ENCODE measurements at regions not wholly inside any gene's neighbourhood (a gene's known extent, or its start where the extent isn't known, plus 50 kb on each side); places are given as distances from the start of the nearest gene placed in this dataset.
"Not testable (repeated sequence)": the region's sequence is repeated elsewhere in the genome, so short reads cannot be mapped to it uniquely, and the experiment has no call there.

DNA sequence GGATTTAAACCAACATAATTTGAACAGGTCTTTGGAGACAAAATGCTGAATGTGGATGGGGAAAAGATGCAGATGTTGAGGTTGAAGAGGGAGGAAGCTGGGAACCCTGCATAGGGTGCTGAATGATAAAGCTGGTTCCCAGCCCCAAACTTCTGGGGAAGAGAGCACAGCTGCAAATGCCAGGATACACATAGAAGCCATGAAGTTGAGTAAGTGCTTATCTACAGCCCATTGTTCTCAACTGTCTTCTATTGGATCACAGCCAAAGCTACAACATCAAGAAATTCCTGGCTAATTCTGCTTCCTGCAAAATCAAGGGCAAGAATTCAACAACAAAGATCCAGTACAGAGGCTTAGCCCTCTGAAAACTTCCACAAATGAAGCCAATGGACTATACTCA, 779.8 kb downstream of the PRIM2 start:
- DNase-seq (ENCODE audit: low spot score): not testable (repeated sequence)

DNA sequence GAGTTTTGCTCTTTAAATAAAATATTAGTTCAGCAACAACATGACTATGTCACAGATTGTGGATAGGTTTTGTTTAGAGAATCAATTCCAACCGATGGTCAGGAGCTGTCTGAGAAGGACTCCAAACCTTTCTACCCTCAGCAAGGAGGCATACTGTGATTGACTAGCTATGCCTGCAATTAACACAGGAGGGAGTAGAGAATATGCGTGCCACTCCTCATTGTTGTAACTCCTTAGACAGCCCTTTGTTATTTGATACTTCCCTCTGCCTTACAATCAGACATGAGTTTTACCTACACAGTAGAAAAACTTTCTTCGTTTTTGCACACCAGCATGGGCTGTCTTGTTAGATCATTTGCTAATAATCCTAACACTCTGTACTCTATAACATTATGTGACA, 796.5 kb downstream of the PRIM2 start:
- DNase-seq (ENCODE audit: low spot score): no peak

DNA sequence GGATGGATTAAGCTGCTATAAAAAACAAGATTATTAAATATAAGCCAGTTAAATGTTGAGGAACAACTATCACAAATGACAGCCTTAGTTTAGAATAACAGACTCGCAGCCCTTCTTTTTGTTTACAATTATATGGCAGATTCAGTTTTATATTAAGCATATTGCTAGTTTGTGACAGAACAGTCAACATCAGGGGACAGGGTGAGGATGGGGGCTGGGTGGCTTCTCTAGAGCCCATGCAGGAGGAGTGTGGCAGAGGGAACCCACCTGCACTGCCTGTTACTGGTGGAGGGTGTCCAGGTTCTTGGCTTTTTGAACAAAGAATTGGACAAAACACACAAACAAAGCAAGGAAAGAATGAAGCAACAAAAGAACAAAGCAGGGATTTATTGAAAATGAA, 799.7 kb downstream of the PRIM2 start:
- DNase-seq (ENCODE audit: low spot score): not testable (repeated sequence)

DNA sequence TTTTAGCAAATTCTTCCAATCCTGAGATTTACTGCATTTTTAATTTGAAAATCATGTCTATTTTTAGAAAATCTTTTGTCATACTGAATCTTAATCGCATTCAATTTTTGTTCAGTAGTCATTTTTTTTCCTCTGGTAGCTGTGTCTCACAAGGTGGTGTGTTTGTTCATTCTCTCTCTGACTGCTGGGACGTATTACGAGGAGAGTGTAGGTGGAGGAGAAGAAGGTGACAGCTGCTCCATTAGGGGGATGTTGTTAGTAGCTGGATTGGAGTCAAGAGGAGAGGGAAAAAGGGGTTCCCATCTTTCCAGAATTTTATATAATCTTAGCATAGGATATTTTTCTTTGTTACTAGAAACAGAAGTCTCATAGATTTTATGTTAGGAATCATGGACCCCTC, 804.2 kb downstream of the PRIM2 start:
- not testable (repeated sequence) for DNase-seq (ENCODE audit: low spot score)

GRCh38 chr6:58123770-58124169, 806.3 kb downstream of the PRIM2 start:
- not testable (repeated sequence) for DNase-seq (ENCODE audit: low spot score)

GRCh38 chr6:58128549-58128948, 811.1 kb downstream of the PRIM2 start:
- not testable (repeated sequence) for DNase-seq (ENCODE audit: low spot score)

- DNase-seq (ENCODE audit: low spot score): not testable (repeated sequence)
These were observed 811.7 kb downstream of the PRIM2 start for GRCh38 chr6:58129098-58129497.

DNA sequence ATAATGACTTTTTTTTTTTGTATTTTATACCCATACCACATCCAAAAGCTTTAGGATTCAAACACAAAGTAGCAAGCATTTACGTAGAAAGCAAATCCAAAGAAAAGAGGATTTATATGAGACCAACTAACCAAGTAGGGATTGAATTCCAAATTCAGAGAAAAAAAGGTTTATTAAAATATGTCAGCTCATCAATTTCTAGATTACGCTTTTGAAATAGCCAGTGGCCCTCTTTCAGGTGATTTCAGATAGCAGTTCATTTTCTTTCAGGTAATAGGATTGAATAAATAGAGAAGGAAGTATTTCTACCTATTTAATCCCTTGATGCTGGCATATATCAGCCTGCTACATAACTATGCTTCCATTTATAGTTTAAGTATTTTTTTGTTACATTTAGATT, 822.3 kb downstream of the PRIM2 start:
- DNase-seq (ENCODE audit: low spot score): not testable (repeated sequence)

- not testable (repeated sequence) for DNase-seq (ENCODE audit: low spot score)
These were observed 853.6 kb downstream of the PRIM2 start for GRCh38 chr6:58171025-58171424.

GRCh38 chr6:58181557-58182065, 864.2 kb downstream of the PRIM2 start:
- not testable (repeated sequence) for DNase-seq (ENCODE audit: low spot score)

DNA sequence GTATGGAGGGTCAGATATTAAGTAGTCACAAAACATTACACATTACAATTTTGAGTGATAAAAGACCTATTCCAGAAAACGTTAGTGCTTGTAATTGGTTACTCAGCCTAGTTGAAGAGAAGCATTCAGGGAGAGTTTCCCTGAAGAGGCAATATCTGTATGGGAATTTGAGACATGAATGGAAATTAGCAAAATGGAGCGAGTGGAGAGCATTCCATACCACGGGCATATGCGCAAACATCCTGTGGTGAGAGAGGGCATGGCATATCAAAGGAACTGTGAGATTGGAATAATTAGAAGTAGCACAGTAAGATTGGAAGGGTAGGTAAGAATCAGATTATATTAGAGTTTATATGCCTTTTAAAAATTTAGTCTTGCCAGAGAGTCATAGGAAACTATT, 867.9 kb downstream of the PRIM2 start:
- not testable (repeated sequence) for DNase-seq (ENCODE audit: low spot score)

GRCh38 chr6:58193209-58193608, 875.8 kb downstream of the PRIM2 start:
- not testable (repeated sequence) for DNase-seq (ENCODE audit: low spot score)

DNA sequence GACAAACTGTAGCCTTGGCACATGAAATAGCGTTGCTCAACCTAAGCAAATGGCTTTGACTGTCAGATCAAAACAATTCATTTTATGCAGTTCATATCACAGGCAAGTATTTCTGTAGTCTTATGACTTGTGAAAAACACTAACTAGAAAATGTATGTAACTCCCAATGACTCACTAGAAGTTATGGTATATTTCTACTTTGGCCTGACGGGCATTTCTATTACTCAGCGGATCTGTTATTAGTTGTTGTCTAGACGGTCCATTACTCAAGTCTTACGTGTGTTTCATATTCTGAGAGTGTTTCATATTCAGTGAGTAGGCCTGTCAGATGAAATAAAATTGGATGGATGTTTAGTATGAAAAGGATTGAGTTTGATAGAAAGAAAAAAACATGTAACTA, 880.9 kb downstream of the PRIM2 start:
- no peak for DNase-seq (ENCODE audit: low spot score)

GRCh38 chr6:58237124-58237523, 919.7 kb downstream of the PRIM2 start:
- DNase-seq (ENCODE audit: low spot score): not testable (repeated sequence)

GRCh38 chr6:58238421-58238820, 921.0 kb downstream of the PRIM2 start:
- DNase-seq (ENCODE audit: low spot score): not testable (repeated sequence)

- DNase-seq (ENCODE audit: low spot score): not testable (repeated sequence)
These were observed 940.2 kb downstream of the PRIM2 start for GRCh38 chr6:58257625-58258024.

DNA sequence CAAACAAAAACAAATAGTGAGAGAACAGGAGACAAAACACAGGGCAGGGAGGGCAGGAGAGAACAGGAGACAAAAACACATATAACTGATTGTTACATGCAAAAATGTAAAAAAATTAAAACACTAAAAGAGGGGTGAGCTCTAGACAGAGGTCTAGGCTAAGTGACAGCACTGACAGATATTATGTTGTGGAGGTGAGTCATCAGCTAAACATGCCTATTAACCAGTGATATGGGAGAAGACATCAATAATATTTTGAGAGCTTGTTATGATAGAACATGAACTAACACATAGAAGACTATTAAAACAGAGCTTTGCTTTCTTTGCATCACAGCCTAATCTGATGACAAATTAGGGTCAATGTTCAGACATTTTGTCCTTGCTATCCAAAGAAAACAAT, 972.7 kb downstream of the PRIM2 start:
- no peak for DNase-seq (ENCODE audit: low spot score)

GRCh38 chr6:58291319-58291718, 973.9 kb downstream of the PRIM2 start:
- DNase-seq (ENCODE audit: low spot score): not testable (repeated sequence)

DNA sequence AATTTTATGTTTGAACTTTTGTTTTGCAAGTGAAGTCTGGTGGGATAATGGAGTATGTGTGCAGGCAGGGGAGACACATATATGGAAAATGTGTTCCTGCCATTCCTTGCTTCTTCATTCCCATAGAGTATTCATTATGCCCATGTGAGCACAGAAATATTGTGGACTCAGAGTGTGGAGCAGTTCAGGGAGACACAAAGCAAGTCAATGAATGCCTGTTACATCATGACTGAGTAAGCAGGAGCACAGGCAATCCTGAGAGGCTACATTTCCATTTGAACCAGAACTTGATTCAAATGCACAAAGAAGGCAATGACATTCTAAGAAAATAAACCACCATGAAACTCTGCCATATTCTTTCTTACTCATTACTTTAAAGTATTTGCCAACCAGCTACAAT, 990.5 kb downstream of the PRIM2 start:
- DNase-seq (ENCODE audit: low spot score): not testable (repeated sequence)

DNA sequence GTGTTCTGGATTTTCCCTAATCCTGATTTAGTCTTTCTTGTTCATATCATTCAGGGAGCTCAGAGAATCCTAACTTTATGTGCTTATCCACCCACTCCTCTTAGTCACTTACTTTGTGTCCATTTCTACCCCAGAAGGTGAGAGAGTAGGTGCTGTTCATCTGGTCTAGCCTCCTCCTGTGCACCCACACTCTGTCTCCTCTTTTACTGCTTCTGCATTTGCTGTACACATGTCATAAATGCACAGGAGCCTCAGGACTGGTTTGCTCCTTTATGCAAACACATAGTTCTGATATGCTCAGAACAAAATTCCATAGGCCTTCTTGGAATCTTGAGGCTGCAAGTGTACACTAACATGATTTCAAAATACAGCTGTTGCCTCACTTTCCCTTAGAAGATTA, 1014.7 kb downstream of the PRIM2 start:
- DNase-seq (ENCODE audit: low spot score): not testable (repeated sequence)

DNA sequence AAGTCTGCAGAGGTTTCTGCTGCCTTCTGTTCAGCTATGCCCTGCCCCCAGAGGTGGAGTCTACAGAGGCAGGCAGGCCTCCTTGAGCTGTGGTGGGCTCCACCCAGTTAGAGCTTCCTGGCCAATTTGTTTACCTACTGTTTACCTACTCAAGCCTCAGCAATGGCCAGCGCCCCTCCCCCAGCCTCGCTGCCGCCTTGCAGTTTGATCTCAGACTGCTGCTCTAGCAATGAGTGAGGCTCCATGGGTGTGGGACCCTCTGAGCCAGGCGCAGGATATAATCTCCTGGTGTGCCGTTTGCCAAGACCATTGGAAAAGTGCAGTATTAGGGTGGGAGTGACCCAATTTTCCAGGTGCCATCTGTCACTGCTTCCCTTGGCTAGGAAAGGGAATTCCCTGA, 1024.9 kb downstream of the PRIM2 start:
- DNase-seq (ENCODE audit: low spot score): not testable (repeated sequence)

- DNase-seq (ENCODE audit: low spot score): not testable (repeated sequence)
These were observed 1030.1 kb downstream of the PRIM2 start for GRCh38 chr6:58347534-58347933.

DNA sequence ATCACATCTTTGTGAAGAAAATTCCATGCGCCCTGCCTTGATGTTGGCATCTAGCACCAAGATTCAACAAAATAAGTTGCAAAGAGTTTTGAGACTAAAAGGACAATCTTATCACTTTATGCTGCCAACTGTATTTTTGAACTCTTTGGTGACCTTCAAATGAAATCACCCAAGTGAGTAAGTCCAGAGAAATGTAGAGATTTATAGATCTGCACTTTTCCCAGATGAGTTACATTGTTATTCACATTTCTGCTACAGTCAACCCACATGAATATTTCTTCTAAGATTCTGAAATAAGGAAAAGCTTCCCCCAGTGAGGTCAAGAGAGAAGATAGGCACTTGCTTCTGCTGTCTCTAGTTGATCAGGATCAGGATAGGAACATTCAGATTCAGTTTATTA, 1034.2 kb downstream of the PRIM2 start:
- not testable (repeated sequence) for DNase-seq (ENCODE audit: low spot score)

DNA sequence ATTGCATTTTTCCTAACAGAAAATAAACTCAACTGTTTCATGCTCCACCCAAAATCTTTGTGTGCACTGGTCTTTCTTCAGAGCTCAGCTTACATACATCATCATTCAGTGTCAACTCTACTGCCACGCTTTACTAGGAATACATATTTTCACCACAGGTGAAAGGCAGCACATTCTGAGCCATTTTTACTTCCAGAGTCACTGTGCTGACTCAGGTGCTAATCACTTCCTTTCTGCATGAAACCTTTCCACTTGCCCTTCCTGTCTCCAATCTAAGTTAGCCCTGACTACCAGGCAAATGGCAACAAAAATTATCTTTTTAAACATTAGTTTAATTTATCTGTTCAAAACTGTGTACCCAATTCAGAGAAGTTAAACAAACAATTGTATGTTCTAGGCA, 1041.0 kb downstream of the PRIM2 start:
- not testable (repeated sequence) for DNase-seq (ENCODE audit: low spot score)

DNA sequence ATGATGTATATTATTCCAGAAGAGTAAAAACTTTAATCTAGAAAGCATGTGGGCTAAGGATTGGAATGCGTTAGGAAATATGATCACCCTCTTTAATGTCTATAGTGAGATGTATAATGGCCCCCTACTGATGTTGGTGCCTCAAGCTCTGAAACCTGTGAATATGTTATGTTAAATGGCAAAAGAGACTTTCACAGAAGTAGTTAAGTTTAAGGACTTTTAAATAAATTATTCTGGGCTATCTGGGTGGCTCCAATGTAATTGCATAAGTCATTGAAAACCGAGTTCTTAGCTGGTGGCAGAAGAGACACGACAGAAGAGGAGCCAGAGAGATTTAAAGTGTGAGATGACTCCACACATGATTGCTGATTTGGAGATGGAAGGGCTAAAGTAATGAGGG, 1048.4 kb downstream of the PRIM2 start:
- DNase-seq (ENCODE audit: low spot score): not testable (repeated sequence)
